Loucy (cell line): ENCODE measurements at regions not wholly inside any gene's neighbourhood (a gene's known extent, or its start where the extent isn't known, plus 50 kb on each side); places are given as distances from the start of the nearest gene placed in this dataset.
A peak's percentile ranks its signal among the peaks of the same experiment; 100 is the strongest.

Experiments used
- H2AFZ ChIP-seq: fragments of 200-600 bp; sonication (generic); 2 replicates; pipeline ENCODE4 v1.6.0; 2016; ENCODE audit warnings: antibody characterized with exemption, mild to moderate bottlenecking, low read length, moderate library complexity
- H3F3A ChIP-seq: fragments of 200-600 bp; 2 replicates; pipeline ENCODE4 v1.6.0; 2016; ENCODE audit warnings: antibody characterized with exemption, low read depth, mild to moderate bottlenecking
- H3K27me3 ChIP-seq: fragments of 200-600 bp; sonication (generic); 2 replicates; pipeline ENCODE4 v1.6.1; 2014; ENCODE audit warnings: low read length, mild to moderate bottlenecking; ENCODE audit not compliant: insufficient read depth, poor library complexity, severe bottlenecking
- H3K36me3 ChIP-seq: fragments of 200-600 bp; sonication (generic); 2 replicates; pipeline ENCODE4 v1.6.1; 2016; ENCODE audit warnings: low read length; ENCODE audit not compliant: insufficient read depth
- H3K4me1 ChIP-seq: fragments of 200-600 bp; sonication (generic); 2 replicates; pipeline ENCODE4 v1.5.1; 2014; ENCODE audit warnings: low read length, mild to moderate bottlenecking; ENCODE audit not compliant: insufficient read depth, poor library complexity, severe bottlenecking
- H3K4me2 ChIP-seq: fragments of 200-600 bp; sonication (generic); 2 replicates; pipeline ENCODE4 v1.6.0; 2014; ENCODE audit warnings: antibody characterized with exemption, low read length, low read depth, mild to moderate bottlenecking; ENCODE audit not compliant: poor library complexity, severe bottlenecking
- H3K4me3 ChIP-seq: fragments of 200-600 bp; sonication (generic); 2 replicates; pipeline ENCODE4 v1.5.1; 2014; ENCODE audit warnings: low read length, mild to moderate bottlenecking, mixed read lengths; ENCODE audit not compliant: poor library complexity, severe bottlenecking
- H3K79me2 ChIP-seq: fragments of 200-600 bp; sonication (generic); 2 replicates; pipeline ENCODE4 v1.6.1; 2014; ENCODE audit warnings: low read length; ENCODE audit not compliant: insufficient read depth
- H3K9ac ChIP-seq: fragments of 200-600 bp; sonication (generic); 2 replicates; pipeline ENCODE4 v1.6.0; 2014; ENCODE audit warnings: mild to moderate bottlenecking, low read depth, low read length, moderate library complexity; ENCODE audit not compliant: poor library complexity, severe bottlenecking
- H3K9me2 ChIP-seq: fragments of 200-600 bp; sonication (generic); replicated peaks from 2 replicates; pipeline ENCODE4 v1.6.1; 2016; ENCODE audit warnings: low read depth, low read length, mixed read lengths
- H3K9me3 ChIP-seq: fragments of 200-600 bp; sonication (generic); 2 replicates; pipeline ENCODE4 v1.6.1; 2014; ENCODE audit warnings: mild to moderate bottlenecking, antibody characterized with exemption, low read length, low read depth; ENCODE audit not compliant: insufficient read depth
- H4K20me1 ChIP-seq: fragments of 200-600 bp; sonication (generic); 2 replicates; pipeline ENCODE4 v1.6.0; 2014; ENCODE audit warnings: antibody characterized with exemption, low read length, mild to moderate bottlenecking; ENCODE audit not compliant: insufficient read depth, poor library complexity, severe bottlenecking
- EZH2phosphoT487 ChIP-seq: fragments of 200-600 bp; IDR thresholded peaks from 2 replicates; pipeline ENCODE4 v1.6.1; 2018; ENCODE audit warnings: antibody characterized with exemption, mild to moderate bottlenecking, moderate library complexity, borderline replicate concordance
- TF ChIP-seq, protein P1 (sequence below): fragments of 200-600 bp; sonication (generic); conservative IDR thresholded peaks from 2 replicates; pipeline ENCODE4 v1.5.1; 2014; ENCODE audit warnings: mild to moderate bottlenecking, antibody characterized with exemption, low read length

DNA sequence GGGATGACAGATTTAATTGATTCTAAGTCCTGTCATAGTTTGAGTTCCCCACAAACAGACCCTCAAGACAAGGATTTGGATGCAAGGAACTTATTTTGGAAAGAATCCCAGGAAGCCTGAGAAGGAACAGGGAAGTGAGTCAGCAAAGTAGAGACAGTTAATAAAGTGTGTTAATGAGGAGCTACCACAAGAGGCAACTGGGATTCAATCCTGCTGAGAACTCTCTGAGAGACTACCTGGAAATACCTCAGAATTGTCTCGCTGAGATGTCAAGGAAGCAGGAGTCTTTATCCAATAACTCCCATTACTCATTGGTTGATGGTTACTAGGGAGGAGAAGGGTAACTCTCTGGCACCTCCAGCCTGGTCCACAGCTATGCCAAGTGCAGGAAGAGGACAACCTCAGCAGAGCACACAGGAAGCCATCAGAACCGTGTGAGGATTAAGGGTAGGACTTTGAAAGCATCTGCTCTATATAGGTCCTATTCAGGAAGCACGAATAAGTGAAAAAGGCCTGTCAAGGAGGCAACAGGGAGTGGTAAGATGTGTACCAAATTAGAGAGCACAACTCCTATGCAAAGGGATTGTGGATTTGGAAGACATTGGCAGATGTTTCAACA lies 311.1 kb upstream of the KCNH8 start:
- Histone ChIP-seq H3K9me3 (no peaks in the 10 kb centered on the region), H3F3A (no peaks in the 10 kb centered on the region), H3K79me2 (no peaks in the 10 kb centered on the region), H3K9me2 (no peaks in the 10 kb centered on the region), H3K4me3 (no peak overlapping the region), H3K27me3 (no peaks in the 10 kb centered on the region), H3K9ac (no peak overlapping the region), H2AFZ (no peak overlapping the region), H3K4me1 (peaks cover 10% of the 10 kb centered on the region), H3K4me2 (no peak overlapping the region), H3K36me3 (no peaks in the 10 kb centered on the region), H4K20me1 (no peaks in the 10 kb centered on the region)
- TF ChIP-seq, protein P1, sequence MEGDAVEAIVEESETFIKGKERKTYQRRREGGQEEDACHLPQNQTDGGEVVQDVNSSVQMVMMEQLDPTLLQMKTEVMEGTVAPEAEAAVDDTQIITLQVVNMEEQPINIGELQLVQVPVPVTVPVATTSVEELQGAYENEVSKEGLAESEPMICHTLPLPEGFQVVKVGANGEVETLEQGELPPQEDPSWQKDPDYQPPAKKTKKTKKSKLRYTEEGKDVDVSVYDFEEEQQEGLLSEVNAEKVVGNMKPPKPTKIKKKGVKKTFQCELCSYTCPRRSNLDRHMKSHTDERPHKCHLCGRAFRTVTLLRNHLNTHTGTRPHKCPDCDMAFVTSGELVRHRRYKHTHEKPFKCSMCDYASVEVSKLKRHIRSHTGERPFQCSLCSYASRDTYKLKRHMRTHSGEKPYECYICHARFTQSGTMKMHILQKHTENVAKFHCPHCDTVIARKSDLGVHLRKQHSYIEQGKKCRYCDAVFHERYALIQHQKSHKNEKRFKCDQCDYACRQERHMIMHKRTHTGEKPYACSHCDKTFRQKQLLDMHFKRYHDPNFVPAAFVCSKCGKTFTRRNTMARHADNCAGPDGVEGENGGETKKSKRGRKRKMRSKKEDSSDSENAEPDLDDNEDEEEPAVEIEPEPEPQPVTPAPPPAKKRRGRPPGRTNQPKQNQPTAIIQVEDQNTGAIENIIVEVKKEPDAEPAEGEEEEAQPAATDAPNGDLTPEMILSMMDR, result no peak
- TF ChIP-seq EZH2phosphoT487, result no peak

DNA sequence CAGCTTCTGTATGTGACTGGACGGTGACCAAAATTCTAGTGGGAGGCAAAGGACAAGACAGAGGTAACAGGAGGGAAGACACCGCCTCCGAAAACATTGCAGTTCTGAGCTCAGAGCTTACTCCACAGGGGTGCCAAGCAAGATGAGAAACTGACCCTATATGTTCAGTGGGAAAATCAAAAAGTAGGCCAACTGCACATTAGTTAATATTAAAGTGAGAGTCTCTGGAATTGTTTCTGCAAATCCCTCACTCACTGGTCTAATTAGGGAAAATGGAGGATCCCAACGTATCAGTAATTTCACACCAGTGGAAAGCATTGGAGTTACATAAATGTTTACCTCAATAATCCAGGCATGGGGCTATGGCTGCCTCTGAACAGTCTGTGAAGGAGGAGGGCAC lies 313.3 kb upstream of the KCNH8 start:
- Histone ChIP-seq H3K27me3 (no peaks in the 10 kb centered on the region), H3K36me3 (no peaks in the 10 kb centered on the region), H3K79me2 (no peaks in the 10 kb centered on the region), H3K9me3 (no peaks in the 10 kb centered on the region), H4K20me1 (no peaks in the 10 kb centered on the region), H3K4me2 (no peak overlapping the region), H3K4me3 (no peak overlapping the region), H2AFZ (no peak overlapping the region), H3K9me2 (no peaks in the 10 kb centered on the region), H3F3A (no peaks in the 10 kb centered on the region), H3K9ac (no peak overlapping the region), H3K4me1 (peaks cover 22% of the 10 kb centered on the region)
- TF ChIP-seq, protein P1, result no peak
- TF ChIP-seq EZH2phosphoT487, result no peak

DNA sequence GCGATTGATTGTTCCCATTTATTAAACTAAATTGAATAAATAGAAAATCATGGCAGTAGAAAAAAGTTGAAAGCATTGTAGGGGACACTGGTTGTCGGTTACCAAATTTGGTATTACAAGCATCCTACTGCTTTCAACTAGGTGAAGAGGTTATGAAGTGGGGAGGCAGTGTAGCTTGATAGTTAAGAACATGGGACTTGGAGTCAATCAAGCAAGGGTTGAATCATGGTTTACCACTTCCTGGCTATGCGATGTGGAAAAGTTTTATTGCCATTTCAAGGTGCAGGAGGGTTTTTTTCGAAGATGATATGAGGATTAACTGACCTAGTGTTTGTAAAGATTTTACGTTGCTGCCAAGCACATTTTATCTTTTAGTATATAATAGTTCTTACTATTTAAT lies 318.2 kb upstream of the KCNH8 start:
- Histone ChIP-seq H3K9ac (no peak overlapping the region), H3K36me3 (no peaks in the 10 kb centered on the region), H3F3A (no peaks in the 10 kb centered on the region), H3K9me3 (no peaks in the 10 kb centered on the region), H3K79me2 (no peaks in the 10 kb centered on the region), H3K4me2 (peak overlapping the region; percentile 52), H3K4me1 (peaks cover 20% of the 10 kb centered on the region), H3K4me3 (no peak overlapping the region), H2AFZ (no peak overlapping the region), H4K20me1 (no peaks in the 10 kb centered on the region), H3K27me3 (no peaks in the 10 kb centered on the region), H3K9me2 (no peaks in the 10 kb centered on the region)
- TF ChIP-seq, protein P1, result no peak
- no peak for TF ChIP-seq EZH2phosphoT487
